GM12878 (cell line): ENCODE measurements at regions not wholly inside any gene's neighbourhood (a gene's known extent, or its start where the extent isn't known, plus 50 kb on each side); places are given as distances from the start of the nearest gene placed in this dataset.

Experiments used
- ATAC-seq: fragments of 200-7000 bp; cut with Tn5 transposase; 3 replicates; pipeline ENCODE4 v1.9.1; 2020; ENCODE audit warnings: mild to moderate bottlenecking, moderate library complexity
- BruUV-seq: library from RNA; stranded (reverse); fragments of 400-500 nt; replicated peaks from 2 replicates; lab custom pipeline; 2021; lab: Mats Ljungman, UMichigan
- CTCF ChIA-PET: fragments of 300-600 bp; sonication (Branson Sonifier 250); formaldehyde crosslinking; extraction: SDS; loops from one replicate; lab custom pipeline; 2021; ENCODE audit warnings: inconsistent platforms; lab: Yijun Ruan, JAX
- POLR2A ChIA-PET: fragments of 350-600 bp; formaldehyde crosslinking; extraction: SDS; loops from one replicate; lab custom pipeline; 2021; ENCODE audit warnings: inconsistent platforms; lab: Charles Lee
- RAD21 ChIA-PET: fragments of 300-600 bp; sonication (Branson Sonifier 250); formaldehyde crosslinking; loops from one replicate; lab custom pipeline; 2023; ENCODE audit warnings: antibody characterized with exemption; ENCODE audit not compliant: unreplicated experiment; lab: Charles Lee
- SMC1A ChIA-PET: fragments of 300-600 bp; sonication (Branson Sonifier 250); formaldehyde crosslinking; loops from one replicate; lab custom pipeline; 2023; ENCODE audit not compliant: unreplicated experiment, uncharacterized antibody; lab: Charles Lee
- DNase-seq: peaks from one replicate; pipeline ENCODE4 v3.0.0-alpha.2; 2011; ENCODE audit warnings: low read depth, low spot score
- FAIRE-seq: peaks from 3 replicates; lab custom pipeline; 2011; peaks lifted over from hg19 to GRCh38; lab: Jason Lieb, UNC
- H2AFZ ChIP-seq: 2 replicates; pipeline ENCODE4 v1.6.0; 2011; ENCODE audit warnings: low read depth, low read length, control low read depth; ENCODE audit not compliant: control insufficient read depth
- H3K27ac ChIP-seq: 2 replicates; pipeline ENCODE4 v1.5.1; 2011; ENCODE audit warnings: control low read depth; ENCODE audit not compliant: control insufficient read depth, insufficient read depth
- H3K27me3 ChIP-seq, 2 experiments: replicated peaks in 1 of 2; 2 replicates each; pipeline versions ENCODE4 v1.6.0 to v1.6.1; 2011; ENCODE audit warnings: low read length in 1 of 2; ENCODE audit not compliant: control insufficient read depth in 2 of 2, insufficient read depth in 2 of 2
- H3K36me3 ChIP-seq, 2 experiments: 2 replicates each; pipeline ENCODE4 v1.5.1; 2011; ENCODE audit warnings: low read length in 1 of 2; ENCODE audit not compliant: control insufficient read depth in 2 of 2, insufficient read depth in 2 of 2
- H3K4me1 ChIP-seq: 2 replicates; pipeline ENCODE4 v1.6.1; 2011; ENCODE audit warnings: mild to moderate bottlenecking, low read length, moderate library complexity, mixed read lengths; ENCODE audit not compliant: control insufficient read depth, insufficient read depth
- H3K4me2 ChIP-seq: 2 replicates; pipeline ENCODE4 v1.6.0; 2011; ENCODE audit warnings: control low read depth; ENCODE audit not compliant: control insufficient read depth, insufficient read depth
- H3K4me3 ChIP-seq: fragments of 200-600 bp; sonication (generic); 2 replicates; pipeline ENCODE4 v1.5.1; 2016
- H3K79me2 ChIP-seq: 2 replicates; pipeline ENCODE4 v1.6.0; 2011; ENCODE audit warnings: low read length; ENCODE audit not compliant: control insufficient read depth, insufficient read depth
- H3K9ac ChIP-seq: 2 replicates; pipeline ENCODE4 v1.8.0; 2011; ENCODE audit warnings: low read length, control low read depth, mixed read lengths; ENCODE audit not compliant: control insufficient read depth, insufficient read depth
- H3K9me3 ChIP-seq: replicated peaks from 3 replicates; pipeline ENCODE4 v1.5.1; 2011; ENCODE audit warnings: mild to moderate bottlenecking, low read length; ENCODE audit not compliant: control insufficient read depth, insufficient read depth
- H4K20me1 ChIP-seq: 2 replicates; pipeline ENCODE4 v1.6.0; 2011; ENCODE audit not compliant: control insufficient read depth, insufficient read depth
- ATF7 ChIP-seq: fragments of 450-650 bp; IDR thresholded peaks from 2 replicates; pipeline ENCODE4 v1.6.1; 2016; ENCODE audit warnings: low read depth, mild to moderate bottlenecking
- HCFC1 ChIP-seq: fragments of 150-350 bp; IDR thresholded peaks from 2 replicates; pipeline ENCODE4 v1.6.1; 2014; ENCODE audit warnings: low read length
- HDAC2 ChIP-seq: fragments of 200-600 bp; sonication (generic); IDR thresholded peaks from 2 replicates; pipeline ENCODE4 v1.6.1; 2017
- IRF4 ChIP-seq: IDR thresholded peaks from 2 replicates; pipeline ENCODE4 v1.6.1; 2011; ENCODE audit warnings: low read depth, low read length
- JUND ChIP-seq: IDR thresholded peaks from 2 replicates; pipeline ENCODE4 v1.6.1; 2012; ENCODE audit warnings: low read depth, mild to moderate bottlenecking, low read length, improper control_type of control experiment, moderate library complexity
- KLF5 ChIP-seq: fragments of 450-650 bp; IDR thresholded peaks from 2 replicates; pipeline ENCODE4 v1.6.1; 2014; ENCODE audit warnings: mild to moderate bottlenecking; ENCODE audit not compliant: partially characterized antibody
- MEF2B ChIP-seq: fragments of 450-650 bp; IDR thresholded peaks from 2 replicates; pipeline ENCODE4 v1.6.1; 2018; ENCODE audit warnings: mild to moderate bottlenecking, moderate library complexity; ENCODE audit not compliant: partially characterized antibody, poor library complexity, severe bottlenecking
- MYC ChIP-seq: IDR thresholded peaks from 2 replicates; pipeline ENCODE4 v1.6.1; 2011; ENCODE audit warnings: mild to moderate bottlenecking, low read length, moderate library complexity, inconsistent platforms; ENCODE audit not compliant: insufficient read depth, insufficient replicate concordance, insufficient read length, severe bottlenecking
- RB1 ChIP-seq: fragments of 450-650 bp; formaldehyde crosslinking; IDR thresholded peaks from 2 replicates; pipeline ENCODE4 v1.6.1; 2017; ENCODE audit warnings: mild to moderate bottlenecking, borderline replicate concordance
- SIX5 ChIP-seq: IDR thresholded peaks from 2 replicates; pipeline ENCODE4 v1.6.1; 2011; ENCODE audit warnings: mild to moderate bottlenecking, low read depth, low read length, moderate library complexity; ENCODE audit not compliant: severe bottlenecking
- SPI1 ChIP-seq: IDR thresholded peaks from 2 replicates; pipeline ENCODE4 v1.6.1; 2011; ENCODE audit warnings: low read depth, mild to moderate bottlenecking, low read length, moderate library complexity, borderline replicate concordance; ENCODE audit not compliant: insufficient read depth
- ZNF207 ChIP-seq: fragments of 450-650 bp; IDR thresholded peaks from 2 replicates; pipeline ENCODE4 v1.6.1; 2014; ENCODE audit warnings: antibody characterized with exemption, mild to moderate bottlenecking, borderline replicate concordance
- WGBS: methylation state at CpG from one replicate; pipeline ENCODE4 v1.1.6; 2016; ENCODE audit warnings: low lambda C conversion rate; ENCODE audit not compliant: insufficient replicate concordance, insufficient coverage; ENCODE audit errors: missing lambda C conversion rate; 5-methylcytosine and 5-hydroxymethylcytosine counted together
- in situ Hi-C: fragments of 300-500 bp; cut with MboI; formaldehyde crosslinking; loops from 9 replicates; pipeline ENCODE4 v1.14.3; 2018; ENCODE audit warnings: mixed read lengths
- intact Hi-C: fragments of 100-400 bp; cut with micrococcal nuclease; formaldehyde crosslinking; loops from one replicate; pipeline ENCODE4 v1.14.2; 2022; ENCODE audit not compliant: unreplicated experiment
- TF ChIP-seq, protein P1 (sequence below): fragments of 450-650 bp; IDR thresholded peaks from 2 replicates; pipeline ENCODE4 v1.6.1; 2017; ENCODE audit warnings: mild to moderate bottlenecking, low read depth, inconsistent platforms; ENCODE audit not compliant: poor library complexity, severe bottlenecking
- TF ChIP-seq, protein P2 (sequence below): fragments of 450-650 bp; formaldehyde crosslinking; IDR thresholded peaks from 2 replicates; pipeline ENCODE4 v1.4.0; 2020; ENCODE audit warnings: mild to moderate bottlenecking, moderate library complexity
- TF ChIP-seq, protein P3 (sequence below): fragments of 150-350 bp; IDR thresholded peaks from 2 replicates; pipeline ENCODE4 v1.6.1; 2014; ENCODE audit warnings: mild to moderate bottlenecking, low read depth, low read length

DNA sequence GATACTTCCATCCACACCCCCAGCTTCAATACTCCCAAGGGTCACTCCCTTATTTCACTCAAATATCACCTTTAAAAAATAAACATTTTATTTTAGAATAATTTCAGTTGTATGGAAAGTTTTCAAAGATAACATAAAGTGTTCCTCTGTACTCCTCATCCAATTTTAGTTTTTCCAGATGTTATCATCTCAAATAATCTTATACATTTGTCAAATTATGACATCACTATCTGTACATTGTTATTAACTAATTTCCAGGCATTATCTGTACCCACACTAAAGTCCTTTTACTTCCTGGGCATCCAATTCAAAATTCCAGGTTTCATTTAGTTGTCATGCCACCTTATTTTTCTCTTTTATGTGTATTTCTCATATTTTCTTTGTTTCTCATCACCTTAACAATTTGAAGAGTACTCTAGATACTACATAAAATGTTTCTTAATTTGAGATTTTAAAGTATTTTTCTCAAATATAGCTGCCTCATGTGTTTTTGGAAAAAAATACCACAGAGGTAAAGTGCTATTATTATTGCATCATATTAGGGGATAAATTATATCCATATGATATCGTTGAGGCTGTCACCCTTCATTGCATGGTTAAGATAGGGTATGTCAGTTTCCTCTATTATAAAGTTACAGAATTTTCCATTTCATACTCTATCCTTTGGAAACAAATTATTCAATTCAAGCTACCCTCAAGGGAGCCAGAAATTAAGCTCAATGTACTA, 571.0 kb downstream of the SLC6A15 start:
- DNase-seq (no peak), FAIRE-seq (no peak), ATAC-seq (no peak)
- Histone ChIP-seq H3K9me3 (no peaks in the 10 kb centered on the region), H3K4me3 (no peak overlapping the region), H3K27ac (no peak overlapping the region), H3K9ac (no peak overlapping the region), H3K36me3 (no peaks in the 10 kb centered on the region), H3K79me2 (no peaks in the 10 kb centered on the region), H3K4me1 (no peaks in the 10 kb centered on the region), H3K4me2 (no peak overlapping the region), H3K27me3 (no peaks in the 10 kb centered on the region), H2AFZ (no peak overlapping the region), H4K20me1 (no peaks in the 10 kb centered on the region)
- intact Hi-C loops, result no loop called here
- CTCF ChIA-PET, result no interaction called here
- POLR2A ChIA-PET, result no interaction called here
- WGBS, result 0% methylated on average over 1 of the region's 1 CpG
- in situ Hi-C loops, result no loop called here
- SMC1A ChIA-PET, result no interaction called here
- RAD21 ChIA-PET, result no interaction called here
- BruUV-seq, result no TSS peak
- TF ChIP-seq RB1 (no peak), HCFC1 (no peak), KLF5 (no peak), ZNF207 (no peak), MEF2B (no peak), IRF4 (no peak), ATF7 (no peak), JUND (no peak), HDAC2 (no peak), SIX5 (no peak), SPI1 (no peak), MYC (no peak)
- TF ChIP-seq, protein P1, sequence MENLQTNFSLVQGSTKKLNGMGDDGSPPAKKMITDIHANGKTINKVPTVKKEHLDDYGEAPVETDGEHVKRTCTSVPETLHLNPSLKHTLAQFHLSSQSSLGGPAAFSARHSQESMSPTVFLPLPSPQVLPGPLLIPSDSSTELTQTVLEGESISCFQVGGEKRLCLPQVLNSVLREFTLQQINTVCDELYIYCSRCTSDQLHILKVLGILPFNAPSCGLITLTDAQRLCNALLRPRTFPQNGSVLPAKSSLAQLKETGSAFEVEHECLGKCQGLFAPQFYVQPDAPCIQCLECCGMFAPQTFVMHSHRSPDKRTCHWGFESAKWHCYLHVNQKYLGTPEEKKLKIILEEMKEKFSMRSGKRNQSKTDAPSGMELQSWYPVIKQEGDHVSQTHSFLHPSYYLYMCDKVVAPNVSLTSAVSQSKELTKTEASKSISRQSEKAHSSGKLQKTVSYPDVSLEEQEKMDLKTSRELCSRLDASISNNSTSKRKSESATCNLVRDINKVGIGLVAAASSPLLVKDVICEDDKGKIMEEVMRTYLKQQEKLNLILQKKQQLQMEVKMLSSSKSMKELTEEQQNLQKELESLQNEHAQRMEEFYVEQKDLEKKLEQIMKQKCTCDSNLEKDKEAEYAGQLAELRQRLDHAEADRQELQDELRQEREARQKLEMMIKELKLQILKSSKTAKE, result no peak
- TF ChIP-seq, protein P2, sequence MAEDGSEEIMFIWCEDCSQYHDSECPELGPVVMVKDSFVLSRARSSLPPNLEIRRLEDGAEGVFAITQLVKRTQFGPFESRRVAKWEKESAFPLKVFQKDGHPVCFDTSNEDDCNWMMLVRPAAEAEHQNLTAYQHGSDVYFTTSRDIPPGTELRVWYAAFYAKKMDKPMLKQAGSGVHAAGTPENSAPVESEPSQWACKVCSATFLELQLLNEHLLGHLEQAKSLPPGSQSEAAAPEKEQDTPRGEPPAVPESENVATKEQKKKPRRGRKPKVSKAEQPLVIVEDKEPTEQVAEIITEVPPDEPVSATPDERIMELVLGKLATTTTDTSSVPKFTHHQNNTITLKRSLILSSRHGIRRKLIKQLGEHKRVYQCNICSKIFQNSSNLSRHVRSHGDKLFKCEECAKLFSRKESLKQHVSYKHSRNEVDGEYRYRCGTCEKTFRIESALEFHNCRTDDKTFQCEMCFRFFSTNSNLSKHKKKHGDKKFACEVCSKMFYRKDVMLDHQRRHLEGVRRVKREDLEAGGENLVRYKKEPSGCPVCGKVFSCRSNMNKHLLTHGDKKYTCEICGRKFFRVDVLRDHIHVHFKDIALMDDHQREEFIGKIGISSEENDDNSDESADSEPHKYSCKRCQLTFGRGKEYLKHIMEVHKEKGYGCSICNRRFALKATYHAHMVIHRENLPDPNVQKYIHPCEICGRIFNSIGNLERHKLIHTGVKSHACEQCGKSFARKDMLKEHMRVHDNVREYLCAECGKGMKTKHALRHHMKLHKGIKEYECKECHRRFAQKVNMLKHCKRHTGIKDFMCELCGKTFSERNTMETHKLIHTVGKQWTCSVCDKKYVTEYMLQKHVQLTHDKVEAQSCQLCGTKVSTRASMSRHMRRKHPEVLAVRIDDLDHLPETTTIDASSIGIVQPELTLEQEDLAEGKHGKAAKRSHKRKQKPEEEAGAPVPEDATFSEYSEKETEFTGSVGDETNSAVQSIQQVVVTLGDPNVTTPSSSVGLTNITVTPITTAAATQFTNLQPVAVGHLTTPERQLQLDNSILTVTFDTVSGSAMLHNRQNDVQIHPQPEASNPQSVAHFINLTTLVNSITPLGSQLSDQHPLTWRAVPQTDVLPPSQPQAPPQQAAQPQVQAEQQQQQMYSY (CRISPR knock-in tag), result no peak
- TF ChIP-seq, protein P3, sequence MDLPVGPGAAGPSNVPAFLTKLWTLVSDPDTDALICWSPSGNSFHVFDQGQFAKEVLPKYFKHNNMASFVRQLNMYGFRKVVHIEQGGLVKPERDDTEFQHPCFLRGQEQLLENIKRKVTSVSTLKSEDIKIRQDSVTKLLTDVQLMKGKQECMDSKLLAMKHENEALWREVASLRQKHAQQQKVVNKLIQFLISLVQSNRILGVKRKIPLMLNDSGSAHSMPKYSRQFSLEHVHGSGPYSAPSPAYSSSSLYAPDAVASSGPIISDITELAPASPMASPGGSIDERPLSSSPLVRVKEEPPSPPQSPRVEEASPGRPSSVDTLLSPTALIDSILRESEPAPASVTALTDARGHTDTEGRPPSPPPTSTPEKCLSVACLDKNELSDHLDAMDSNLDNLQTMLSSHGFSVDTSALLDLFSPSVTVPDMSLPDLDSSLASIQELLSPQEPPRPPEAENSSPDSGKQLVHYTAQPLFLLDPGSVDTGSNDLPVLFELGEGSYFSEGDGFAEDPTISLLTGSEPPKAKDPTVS, result no peak
